ENCODE measurements at regions not wholly inside any gene's neighbourhood (a gene's known extent, or its start where the extent isn't known, plus 50 kb on each side); places are given as distances from the start of the nearest gene placed in this dataset.

- 89 to 91% methylated on average over 5 of the region's 5 CpGs for WGBS, 2 donors
- ATAC-seq (no peak), DNase-seq (no peak)
- H3K4me1 ChIP-seq, result no peaks in the 10 kb centered on the region
- no peak overlapping the region for H3K4me3 ChIP-seq
- H3K9me3 ChIP-seq, result no peaks in the 10 kb centered on the region
- peaks cover 0 to 29% (median 5%) of the 10 kb centered on the region in 7 donors for H3K27me3 ChIP-seq
- no peaks in the 10 kb centered on the region for H3K36me3 ChIP-seq
- intact Hi-C loops (cut with DNase I), result no loop called here
- TF ChIP-seq, protein P1, sequence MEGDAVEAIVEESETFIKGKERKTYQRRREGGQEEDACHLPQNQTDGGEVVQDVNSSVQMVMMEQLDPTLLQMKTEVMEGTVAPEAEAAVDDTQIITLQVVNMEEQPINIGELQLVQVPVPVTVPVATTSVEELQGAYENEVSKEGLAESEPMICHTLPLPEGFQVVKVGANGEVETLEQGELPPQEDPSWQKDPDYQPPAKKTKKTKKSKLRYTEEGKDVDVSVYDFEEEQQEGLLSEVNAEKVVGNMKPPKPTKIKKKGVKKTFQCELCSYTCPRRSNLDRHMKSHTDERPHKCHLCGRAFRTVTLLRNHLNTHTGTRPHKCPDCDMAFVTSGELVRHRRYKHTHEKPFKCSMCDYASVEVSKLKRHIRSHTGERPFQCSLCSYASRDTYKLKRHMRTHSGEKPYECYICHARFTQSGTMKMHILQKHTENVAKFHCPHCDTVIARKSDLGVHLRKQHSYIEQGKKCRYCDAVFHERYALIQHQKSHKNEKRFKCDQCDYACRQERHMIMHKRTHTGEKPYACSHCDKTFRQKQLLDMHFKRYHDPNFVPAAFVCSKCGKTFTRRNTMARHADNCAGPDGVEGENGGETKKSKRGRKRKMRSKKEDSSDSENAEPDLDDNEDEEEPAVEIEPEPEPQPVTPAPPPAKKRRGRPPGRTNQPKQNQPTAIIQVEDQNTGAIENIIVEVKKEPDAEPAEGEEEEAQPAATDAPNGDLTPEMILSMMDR (IDR thresholded peaks at IDR 0.05), result no peak
- no peak overlapping the region for H3K27ac ChIP-seq
Observed at GRCh38 chr6:142675517-142675916, 269.5 kb downstream of the HIVEP2 start.

DNA sequence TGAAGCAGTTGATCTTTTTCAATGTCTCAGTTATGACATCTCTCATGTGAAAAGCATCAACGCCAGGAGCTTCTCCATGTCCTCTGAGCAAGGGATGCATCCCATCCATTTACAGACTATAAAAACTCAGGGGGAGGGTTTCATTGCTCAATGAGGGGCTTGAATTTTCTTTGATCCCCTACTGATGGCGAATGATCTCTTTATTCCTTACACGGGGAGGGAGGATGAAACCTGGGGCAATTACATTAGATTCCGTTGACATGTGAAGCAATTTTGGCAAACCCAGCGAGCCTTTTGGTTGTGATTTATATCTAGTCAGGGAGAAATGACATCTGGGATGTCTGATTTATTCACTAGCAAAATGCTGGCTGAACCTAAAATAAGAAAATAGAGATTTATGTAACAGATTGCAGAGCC lies 268.9 kb downstream of the HIVEP2 start:
- H3K9me3 ChIP-seq, result no peaks in the 10 kb centered on the region
- intact Hi-C loops (cut with DNase I), result no loop called here
- no peaks in the 10 kb centered on the region for H3K36me3 ChIP-seq
- no peak for DNase-seq
- no peak overlapping the region for H3K27ac ChIP-seq
- TF ChIP-seq, protein P1 (IDR thresholded peaks at IDR 0.05), result no peak
- no peaks in the 10 kb centered on the region for H3K4me1 ChIP-seq
- no peak for ATAC-seq
- peaks cover 0 to 29% (median 5%) of the 10 kb centered on the region in 7 donors for H3K27me3 ChIP-seq
- H3K4me3 ChIP-seq, result no peak overlapping the region
- 76 to 82% methylated on average over 5 of the region's 5 CpGs for WGBS, 2 donors

- no peak for DNase-seq
- TF ChIP-seq, protein P1 (IDR thresholded peaks at IDR 0.05), result no peak
- peaks cover 0 to 30% (median 5%) of the 10 kb centered on the region in 7 donors for H3K27me3 ChIP-seq
- H3K4me1 ChIP-seq, result no peaks in the 10 kb centered on the region
- 81 to 84% methylated on average over 5 of the region's 5 CpGs for WGBS, 2 donors
- H3K27ac ChIP-seq, result no peak overlapping the region
- H3K4me3 ChIP-seq, result no peak overlapping the region
- intact Hi-C loops (cut with DNase I), result no loop called here
- no peaks in the 10 kb centered on the region for H3K36me3 ChIP-seq
- H3K9me3 ChIP-seq, result no peaks in the 10 kb centered on the region
- ATAC-seq, result no peak
Observed at GRCh38 chr6:142676647-142677192, 268.3 kb downstream of the HIVEP2 start.

DNA sequence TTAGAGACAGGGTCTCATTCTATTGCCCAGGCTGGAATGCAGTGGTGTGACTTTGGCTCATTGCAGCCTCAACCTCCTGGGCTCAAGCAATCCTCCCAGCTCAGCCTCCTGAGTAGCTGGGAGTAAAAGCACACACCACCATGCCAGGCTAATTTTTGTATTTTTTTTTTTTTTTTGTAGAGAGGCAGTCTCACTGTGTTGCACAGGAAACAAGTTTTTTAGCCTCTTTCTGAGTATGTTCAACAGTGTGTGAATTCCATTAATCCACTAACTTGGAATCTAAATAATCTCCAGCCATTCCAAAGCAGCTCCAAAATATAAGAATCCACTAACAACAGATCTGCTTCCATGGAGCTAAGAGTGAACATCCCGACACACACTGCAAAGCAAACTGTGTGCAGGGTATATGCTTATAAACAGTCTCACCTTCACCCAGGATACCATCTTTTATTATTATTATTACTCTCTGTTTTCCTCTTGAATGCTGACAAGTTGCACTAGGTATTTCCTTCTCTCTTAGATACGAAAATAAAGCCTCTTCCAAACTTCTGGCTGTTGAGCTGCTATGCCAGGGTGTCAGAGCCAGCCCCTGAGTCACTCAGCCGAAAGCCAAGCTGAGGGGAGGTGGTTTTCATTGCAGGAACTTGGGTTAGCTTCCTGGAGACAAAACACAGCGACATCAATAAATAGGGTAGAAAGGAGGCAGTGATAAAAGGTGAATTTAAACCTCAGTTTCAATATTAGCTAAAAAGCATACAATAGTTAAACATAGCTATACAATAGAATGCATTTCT lies 264.9 kb downstream of the HIVEP2 start:
- no peaks in the 10 kb centered on the region for H3K36me3 ChIP-seq
- no peak overlapping the region for H3K4me3 ChIP-seq
- TF ChIP-seq, protein P1 (IDR thresholded peaks at IDR 0.05), result no peak
- H3K27me3 ChIP-seq, result peaks cover 0 to 25% (median 5%) of the 10 kb centered on the region in 7 donors
- intact Hi-C loops (cut with DNase I), result loop anchor here in 4 of 10 donors (10.0 kb wide), 1 partner anchor 205 kb away; no protein-coding TSS in a partner anchor
- DNase-seq (no peak), ATAC-seq (peak in 2 of 8 donors; percentile 29 to 31)
- WGBS, 2 donors, result 54% methylated on average over 4 of the region's 4 CpGs
- no peaks in the 10 kb centered on the region for H3K9me3 ChIP-seq
- H3K4me1 ChIP-seq, result no peaks in the 10 kb centered on the region
- no peak overlapping the region for H3K27ac ChIP-seq
